NCI-H1105 (cell line): ENCODE measurements at regions not wholly inside any gene's neighbourhood (a gene's known extent, or its start where the extent isn't known, plus 50 kb on each side); places are given as distances from the start of the nearest gene placed in this dataset.

ENCODE experiments used
- DNase-seq: peaks from one replicate; lab custom pipeline; 2025; lab: John Stamatoyannopoulos, UW

DNA sequence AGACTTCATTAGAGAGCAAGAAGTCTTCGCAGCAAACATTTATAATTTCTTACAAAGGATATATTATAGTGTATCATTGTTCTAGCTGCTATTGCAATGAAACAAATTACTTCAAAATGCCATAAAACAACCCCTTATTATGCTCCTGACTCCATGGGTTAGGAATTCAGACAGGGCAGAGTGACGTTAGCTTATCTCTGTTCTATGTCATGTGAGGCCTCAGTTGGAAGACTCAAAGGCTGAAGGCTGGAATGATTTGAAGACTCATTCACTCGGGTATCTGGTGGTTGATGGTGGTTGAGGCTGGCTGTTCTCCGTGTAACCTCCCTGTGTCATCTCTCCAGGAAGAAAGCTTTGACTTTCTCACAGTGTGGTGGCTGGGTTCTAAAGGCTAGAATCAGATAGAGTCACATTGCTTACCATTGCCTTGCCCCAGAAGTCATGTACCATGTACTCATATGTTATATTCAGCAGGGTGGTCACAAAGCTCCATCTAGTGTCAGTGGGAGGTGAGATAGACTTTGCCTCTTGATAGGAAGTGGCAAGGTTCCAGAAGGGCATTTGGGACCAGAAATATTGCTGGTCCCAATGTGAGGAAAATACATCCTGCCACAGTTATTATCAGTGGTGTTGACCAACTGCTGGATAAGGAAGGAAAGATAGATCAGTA, 226.9 kb downstream of the TMEM38B start:
- no peak for DNase-seq

DNA sequence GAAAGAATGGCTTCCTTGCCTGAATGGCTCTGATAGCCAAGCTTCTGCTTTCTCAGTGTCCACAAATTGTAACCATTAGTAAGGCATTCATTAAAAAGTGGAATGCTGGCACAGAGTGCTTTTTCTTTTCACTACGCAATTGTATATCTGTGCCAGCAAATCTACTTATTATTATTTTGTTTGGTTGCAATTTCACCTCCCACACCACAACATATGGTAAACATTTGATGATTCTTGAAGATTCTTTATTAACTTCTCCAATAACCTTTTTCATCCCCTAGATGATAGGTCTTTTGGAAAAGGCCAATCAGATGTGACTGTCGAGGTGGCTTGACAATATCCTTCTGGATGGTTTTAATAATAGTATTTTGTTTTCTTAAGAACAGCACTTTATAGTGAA, 234.1 kb downstream of the TMEM38B start:
- no peak for DNase-seq

GRCh38 chr9:105930011-105930627, 235.8 kb downstream of the TMEM38B start:
- peak; percentile 12 for DNase-seq

DNA sequence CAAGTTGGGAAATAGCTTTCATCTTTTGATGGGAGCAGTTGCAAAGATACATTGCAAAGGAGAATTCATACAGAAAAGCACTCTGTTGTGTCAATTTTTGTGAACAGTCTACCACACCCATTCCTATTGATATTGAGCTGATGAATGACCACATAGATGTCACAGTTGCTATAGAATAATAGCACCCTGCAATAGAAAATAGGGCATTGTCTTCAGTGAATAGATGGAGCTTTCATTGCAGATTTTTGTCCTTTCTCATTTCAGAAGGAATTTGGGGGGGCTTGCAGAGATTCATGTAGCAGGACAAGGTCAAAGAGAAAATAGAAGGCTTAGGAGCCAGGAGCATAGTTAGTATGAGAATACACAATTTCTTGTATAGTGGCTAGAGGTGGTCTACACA, 237.9 kb downstream of the TMEM38B start:
- DNase-seq: no peak

- no peak for DNase-seq
Measured at GRCh38 chr9:105950448-105950847, 256.1 kb downstream of the TMEM38B start.

DNA sequence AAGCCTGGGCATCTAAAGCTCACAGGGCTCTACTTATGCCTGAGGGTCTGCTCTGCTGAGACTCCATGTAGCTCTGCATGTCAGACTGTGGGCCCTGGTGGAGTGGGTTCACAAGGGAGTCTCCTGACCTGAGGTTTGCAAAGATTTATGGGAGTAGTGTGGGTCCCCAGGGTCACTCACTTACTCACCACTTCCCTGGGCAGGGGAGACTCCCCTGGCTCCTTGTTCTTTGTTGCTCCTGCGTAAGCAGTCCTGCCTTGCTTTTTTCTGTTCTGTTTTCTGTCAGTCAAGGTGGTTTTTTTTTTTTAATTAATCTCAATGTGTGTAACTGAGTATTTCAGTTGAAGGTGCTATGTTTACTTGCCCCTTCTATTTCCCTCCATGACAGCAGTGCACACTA, 256.6 kb downstream of the TMEM38B start:
- DNase-seq: no peak

DNA sequence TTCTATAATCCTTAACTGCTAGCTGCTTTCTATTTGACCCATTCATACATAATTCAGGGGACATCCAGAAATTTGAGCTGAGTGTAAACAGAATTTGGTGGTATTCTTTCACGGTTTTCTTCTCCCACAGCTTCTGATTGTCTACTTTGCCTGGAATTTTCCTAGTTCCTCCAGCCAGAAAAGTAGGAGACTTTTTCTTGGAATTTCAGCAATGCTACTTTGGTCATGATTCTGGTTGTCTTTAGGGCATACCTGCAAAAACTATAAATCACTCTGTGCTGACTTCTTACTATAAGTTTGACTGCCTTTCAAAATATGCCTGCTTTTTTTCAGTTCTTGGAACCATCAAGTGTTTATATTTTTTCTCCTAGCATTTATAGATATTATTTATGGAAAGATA, 260.2 kb downstream of the TMEM38B start:
- DNase-seq: no peak

- no peak for DNase-seq
Measured at GRCh38 chr9:105957830-105958229, 263.5 kb downstream of the TMEM38B start.

GRCh38 chr9:105958587-105958986, 264.2 kb downstream of the TMEM38B start:
- no peak for DNase-seq

DNA sequence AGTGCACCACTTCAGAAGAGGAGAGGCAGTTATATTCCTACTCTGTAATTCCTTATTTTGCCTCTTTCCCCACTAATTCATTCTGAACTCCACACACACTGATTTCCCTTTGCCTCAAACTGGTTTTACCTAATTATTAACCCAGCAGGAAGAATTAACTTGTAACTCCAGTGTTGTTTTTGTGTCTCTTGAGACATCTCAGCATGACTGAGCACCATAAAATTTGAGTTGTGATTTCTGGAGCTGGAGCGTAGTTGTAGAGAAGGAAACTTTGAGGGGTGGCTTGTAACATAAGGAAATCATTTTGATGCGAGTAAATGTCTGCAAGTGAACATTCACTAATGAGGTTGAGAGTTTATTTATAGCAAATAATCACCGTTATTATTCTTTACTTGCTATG, 265.2 kb downstream of the TMEM38B start:
- no peak for DNase-seq

DNA sequence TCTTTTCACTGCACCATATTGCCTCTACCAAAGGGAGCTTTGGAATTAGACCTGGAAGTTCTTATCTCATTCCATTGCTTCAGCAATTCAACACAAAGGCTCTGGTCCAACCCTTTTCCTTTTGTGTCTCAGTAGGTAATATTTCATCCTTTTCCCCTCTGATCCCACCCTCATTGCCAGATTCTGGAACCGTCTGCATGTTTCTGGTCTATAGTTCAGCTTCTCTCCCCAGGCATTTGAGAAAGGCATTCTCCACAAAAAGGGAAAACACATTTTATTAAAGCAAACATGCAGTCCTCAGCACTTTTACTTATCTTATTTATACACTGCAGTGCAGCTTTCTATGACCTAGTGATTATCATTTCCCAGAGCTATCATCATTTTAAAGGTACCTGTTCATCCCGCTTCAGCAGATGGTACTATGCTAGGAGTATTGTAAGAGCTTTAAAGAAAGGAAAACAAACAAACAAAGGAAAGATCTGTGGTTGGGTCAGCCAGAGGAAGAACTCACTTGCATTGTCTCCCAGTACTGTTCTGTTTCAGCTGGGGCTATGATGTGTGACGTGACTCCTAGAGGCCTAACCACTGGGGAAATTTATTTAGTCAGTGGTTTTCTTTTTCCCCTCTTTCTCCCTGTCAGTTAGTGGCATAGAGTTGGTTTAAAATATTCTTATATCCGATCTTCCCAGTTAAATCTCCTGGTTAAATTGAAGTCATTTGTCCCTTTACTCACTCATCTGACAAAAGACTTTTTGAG, 269.2 kb downstream of the TMEM38B start:
- no peak for DNase-seq

- DNase-seq: no peak
Measured at GRCh38 chr9:105964156-105964555, 269.8 kb downstream of the TMEM38B start.

- no peak for DNase-seq
Measured at GRCh38 chr9:105966834-105967233, 272.5 kb downstream of the TMEM38B start.

DNA sequence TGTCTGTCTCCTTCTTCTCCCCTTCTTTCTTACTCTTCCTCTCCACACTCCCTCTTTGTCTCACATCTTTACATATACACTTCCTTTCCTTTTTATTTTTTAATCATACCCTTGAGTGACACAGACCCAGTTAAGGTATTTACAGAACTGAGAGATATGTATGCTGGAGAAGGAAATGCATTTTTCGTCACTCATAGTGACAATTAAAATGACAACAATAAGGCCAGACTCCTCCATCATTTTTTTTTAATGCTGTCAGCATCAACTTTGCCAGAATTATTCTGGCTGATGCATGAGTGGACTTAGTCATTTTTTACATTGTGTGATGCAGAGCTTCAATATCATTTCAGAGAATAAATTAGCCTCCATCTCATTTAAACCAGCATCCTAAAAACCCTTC, 272.9 kb downstream of the TMEM38B start:
- no peak for DNase-seq

DNA sequence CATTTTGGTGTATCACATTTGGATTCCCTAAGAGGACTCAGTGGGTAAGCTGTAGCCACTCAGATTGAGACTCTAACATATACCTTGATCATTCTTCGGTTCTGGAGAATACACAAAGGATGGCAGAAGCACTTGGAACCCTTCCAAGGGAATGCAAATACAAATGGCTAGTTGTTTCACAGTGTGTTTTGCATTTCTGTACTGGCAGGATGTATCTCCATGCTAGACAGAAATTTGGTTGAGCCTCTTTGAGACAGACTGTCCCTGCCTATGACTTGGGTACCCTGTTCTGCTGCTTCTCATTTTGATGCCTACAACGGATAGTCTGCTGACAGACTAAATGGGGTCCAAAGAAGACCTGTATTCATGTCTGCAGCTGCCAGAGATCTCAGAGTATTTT, 273.5 kb downstream of the TMEM38B start:
- DNase-seq: no peak

DNA sequence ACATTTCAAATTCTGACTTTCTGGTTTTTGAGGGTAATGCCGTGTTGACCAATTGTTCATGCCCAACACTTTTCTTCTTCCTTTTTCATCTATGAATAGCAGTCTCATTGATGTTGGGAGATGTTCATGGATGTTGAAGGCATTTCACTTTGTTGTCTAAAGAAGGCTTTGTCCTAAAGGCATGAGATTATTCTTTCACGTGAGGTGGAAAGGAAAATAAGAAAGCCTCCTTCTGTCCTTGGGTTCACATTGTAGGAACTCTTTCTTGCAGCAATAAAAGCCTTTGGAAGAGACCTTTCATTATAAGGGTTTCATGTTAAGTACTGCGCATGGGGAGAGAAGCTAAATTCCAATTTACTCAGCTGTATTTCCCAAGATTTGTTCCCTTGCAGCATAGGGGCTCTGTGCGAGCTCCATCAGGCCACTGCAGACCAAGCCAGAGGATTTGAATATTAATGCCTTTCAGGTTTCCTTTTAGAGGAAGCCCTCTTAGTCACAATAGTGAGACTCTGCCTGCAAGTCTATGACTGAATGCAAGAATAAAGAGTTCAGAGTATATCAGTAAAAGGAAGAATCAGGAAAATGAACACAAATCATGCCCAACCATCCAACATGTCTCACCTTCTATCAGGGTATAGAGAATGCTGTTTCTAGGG, 274.6 kb downstream of the TMEM38B start:
- DNase-seq: no peak

DNA sequence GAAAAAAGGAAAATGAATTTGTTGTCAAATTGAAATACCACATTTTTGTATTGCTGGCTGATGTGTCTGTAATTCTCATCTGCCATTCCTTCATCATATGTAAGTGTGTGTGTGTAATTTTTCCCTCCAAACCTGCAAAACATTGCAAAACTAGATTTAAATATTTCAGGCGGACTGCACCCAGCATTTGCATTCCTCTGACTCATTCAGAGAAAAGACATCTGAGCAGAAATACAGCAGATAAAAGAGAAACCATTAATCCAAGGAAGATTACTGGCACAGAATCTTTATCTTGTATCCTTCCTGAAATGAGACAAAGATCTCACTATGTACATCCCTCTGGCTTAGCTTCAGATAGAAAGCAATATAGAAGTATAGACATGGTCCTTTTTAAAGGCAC, 275.3 kb downstream of the TMEM38B start:
- DNase-seq: no peak

- DNase-seq: no peak
Measured at GRCh38 chr9:105971986-105972385, 277.6 kb downstream of the TMEM38B start.

DNA sequence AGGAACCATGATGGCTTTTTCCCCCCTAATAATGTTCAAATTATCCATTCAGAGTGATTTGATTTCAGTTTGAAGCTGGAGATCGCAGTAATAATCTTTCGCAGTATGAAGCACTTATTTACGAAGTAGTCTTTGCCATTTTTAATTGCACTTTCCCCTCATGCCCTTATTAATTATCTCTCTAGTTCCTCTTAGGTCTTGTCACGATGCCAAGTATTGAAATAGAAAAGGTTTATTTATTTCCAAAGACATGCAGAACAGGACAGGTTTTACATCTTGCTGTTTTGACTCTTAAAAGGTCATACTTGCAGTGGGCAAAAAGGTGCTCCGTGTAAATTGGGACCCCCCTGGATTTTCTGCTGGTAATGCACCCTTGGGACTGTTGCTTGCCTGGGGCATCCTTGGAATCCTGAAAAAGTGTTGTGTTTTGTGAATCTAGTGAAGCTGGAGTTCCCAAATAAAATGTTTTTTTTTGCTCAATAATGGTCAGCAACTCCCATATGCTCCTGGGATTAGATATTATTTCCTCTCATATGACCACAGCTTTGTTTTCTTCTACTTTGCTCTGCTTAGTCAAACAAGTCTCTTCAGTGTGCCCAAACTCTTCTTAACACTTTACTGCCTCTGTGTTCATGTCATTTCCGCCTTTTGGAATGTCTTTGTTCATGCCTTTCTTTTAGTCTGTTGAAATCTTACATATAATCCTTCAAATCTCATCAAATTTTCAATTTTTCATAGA, 278.3 kb downstream of the TMEM38B start:
- DNase-seq: peak; percentile 72

DNA sequence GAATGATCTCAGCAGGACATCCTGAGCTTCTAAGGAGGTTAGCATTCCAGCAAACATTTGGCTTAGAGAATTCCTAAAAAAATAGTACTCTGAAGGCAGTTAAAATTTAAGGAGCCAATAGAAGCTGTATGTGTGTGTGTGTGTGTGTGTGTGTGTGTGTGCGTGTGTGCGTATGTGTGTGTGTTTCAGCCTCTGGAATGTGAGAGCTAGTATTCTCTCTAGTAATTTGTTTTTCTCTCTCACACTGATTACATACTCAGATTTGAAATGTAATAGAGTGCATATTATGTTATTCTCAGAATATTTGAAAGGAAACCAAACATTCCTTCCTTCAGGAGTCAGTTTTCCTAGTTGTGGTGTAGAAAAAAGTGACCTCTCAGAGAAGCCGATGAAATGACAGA, 279.6 kb downstream of the TMEM38B start:
- no peak for DNase-seq

- no peak for DNase-seq
Measured at GRCh38 chr9:105975886-105976645, 281.7 kb downstream of the TMEM38B start.
